Naive thymus-derived CD8-positive, alpha-beta T cell (primary cell): ENCODE measurements at regions not wholly inside any gene's neighbourhood (a gene's known extent, or its start where the extent isn't known, plus 50 kb on each side); places are given as distances from the start of the nearest gene placed in this dataset.
"Not testable (repeated sequence)": the region's sequence is repeated elsewhere in the genome, so short reads cannot be mapped to it uniquely, and the experiment has no call there.

ENCODE experiments used
- ATAC-seq, 2 donors: fragments of 150-1000 bp; cut with Tn5 transposase in 1 of 2; sonication (Bioruptor Pico), chemical (Tn5 transposase) in 1 of 2; 1 replicate in 1 of 2; 2 replicates in 1 of 2; pipeline ENCODE4 v1.10.0; 2021; ENCODE audit warnings: mild to moderate bottlenecking in 2 of 2, moderate library complexity in 2 of 2
- POLR2A ChIA-PET: fragments of 350-600 bp; sonication (Branson Sonifier 250); formaldehyde crosslinking; loops from one replicate; lab custom pipeline; 2021; ENCODE audit warnings: antibody characterized with exemption; lab: Charles Lee
- DNase-seq, 10 donors: peaks; one replicate each; pipeline versions ENCODE4 v3.0.0 to v3.0.0-alpha.2; 2020 to 2022
- H3K27ac Mint-ChIP-seq, 10 donors: one replicate each; pipeline ENCODE4 v1.8.0; 2020 to 2022; ENCODE audit warnings: mild to moderate bottlenecking in 10 of 10, mixed read lengths in 10 of 10, moderate library complexity in 4 of 10, inconsistent platforms in 1 of 10
- H3K27me3 Mint-ChIP-seq, 5 donors: one replicate each; pipeline ENCODE4 v1.8.0; 2021 to 2022; ENCODE audit warnings: mixed read lengths in 5 of 5
- H3K36me3 Mint-ChIP-seq, 3 donors: one replicate each; pipeline ENCODE4 v1.8.0; 2020 to 2022; ENCODE audit warnings: mixed read lengths in 3 of 3, mild to moderate bottlenecking in 2 of 3, inconsistent platforms in 1 of 3
- H3K4me1 Mint-ChIP-seq, 4 donors: one replicate each; pipeline ENCODE4 v1.8.0; 2021 to 2022; ENCODE audit warnings: mixed read lengths in 4 of 4
- H3K4me3 Mint-ChIP-seq, 10 donors: one replicate each; pipeline ENCODE4 v1.8.0; 2020 to 2022; ENCODE audit warnings: mild to moderate bottlenecking in 10 of 10, mixed read lengths in 10 of 10, moderate library complexity in 6 of 10, inconsistent platforms in 1 of 10
- H3K9me3 Mint-ChIP-seq, 9 donors: one replicate each; pipeline ENCODE4 v1.8.0; 2020 to 2022; ENCODE audit warnings: mixed read lengths in 9 of 9, mild to moderate bottlenecking in 3 of 9, inconsistent platforms in 1 of 9, moderate library complexity in 1 of 9

DNA sequence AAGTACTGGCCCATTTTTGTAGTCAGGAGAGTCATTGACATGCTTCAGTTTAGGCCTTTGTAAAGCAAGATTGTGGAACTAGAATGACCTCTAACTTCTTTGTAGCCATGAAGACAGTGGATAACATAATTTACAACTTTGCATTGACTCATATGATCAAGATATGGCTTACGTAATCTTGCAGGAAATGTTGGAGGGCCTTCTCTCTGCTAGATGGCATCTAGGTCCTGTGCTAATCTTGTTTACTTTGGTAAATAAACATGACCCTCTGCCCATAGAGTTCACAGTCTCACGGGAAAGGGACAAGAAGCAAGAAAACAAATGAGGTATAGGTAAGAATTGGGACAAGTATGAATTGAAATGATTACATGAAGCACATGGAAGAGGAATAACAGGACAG, 355.2 kb upstream of the ARID1B start:
- Mint-ChIP-seq H3K36me3 (no peaks in the 10 kb centered on the region), H3K4me3 (peak overlapping the region in 3 of 10 donors; percentile 25 to 57 (median 31)), H3K27me3 (no peaks in the 10 kb centered on the region), H3K9me3 (peaks cover 0 to 2% (median 0%) of the 10 kb centered on the region in 9 donors), H3K4me1 (peaks cover 31 to 36% (median 33%) of the 10 kb centered on the region in 4 donors), H3K27ac (peak overlapping the region in 6 of 10 donors; percentile 0 to 65 (median 33))
- DNase-seq, result no peak
- POLR2A ChIA-PET, result no interaction called here
- no peak for ATAC-seq

DNA sequence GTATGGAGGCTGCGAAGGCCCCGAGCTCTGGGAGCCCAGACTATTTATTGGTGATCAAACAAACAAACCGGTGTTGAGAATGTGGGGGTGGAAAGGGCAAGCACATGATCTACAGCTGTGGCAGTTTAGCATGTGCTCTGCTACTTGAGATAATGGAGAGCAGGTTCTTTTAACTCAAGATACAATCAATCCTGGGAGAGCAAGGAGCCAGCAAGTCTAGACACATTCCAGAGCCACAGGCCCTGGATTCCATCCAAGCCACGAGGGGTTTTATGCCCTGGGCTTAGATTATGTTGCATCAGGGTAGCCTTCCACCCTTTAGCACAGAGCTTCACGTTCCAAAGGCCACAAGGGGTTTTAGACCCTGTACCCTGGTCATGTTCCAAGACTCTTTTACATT, 355.9 kb upstream of the ARID1B start:
- H3K9me3 Mint-ChIP-seq, H3K27me3 Mint-ChIP-seq, ATAC-seq, H3K36me3 Mint-ChIP-seq, DNase-seq, H3K4me3 Mint-ChIP-seq, POLR2A ChIA-PET: not testable (repeated sequence)
- Mint-ChIP-seq H3K4me1 (peaks cover 31 to 36% (median 33%) of the 10 kb centered on the region in 4 donors), H3K27ac (peak overlapping the region in 3 of 10 donors; percentile 15 to 81 (median 43))

DNA sequence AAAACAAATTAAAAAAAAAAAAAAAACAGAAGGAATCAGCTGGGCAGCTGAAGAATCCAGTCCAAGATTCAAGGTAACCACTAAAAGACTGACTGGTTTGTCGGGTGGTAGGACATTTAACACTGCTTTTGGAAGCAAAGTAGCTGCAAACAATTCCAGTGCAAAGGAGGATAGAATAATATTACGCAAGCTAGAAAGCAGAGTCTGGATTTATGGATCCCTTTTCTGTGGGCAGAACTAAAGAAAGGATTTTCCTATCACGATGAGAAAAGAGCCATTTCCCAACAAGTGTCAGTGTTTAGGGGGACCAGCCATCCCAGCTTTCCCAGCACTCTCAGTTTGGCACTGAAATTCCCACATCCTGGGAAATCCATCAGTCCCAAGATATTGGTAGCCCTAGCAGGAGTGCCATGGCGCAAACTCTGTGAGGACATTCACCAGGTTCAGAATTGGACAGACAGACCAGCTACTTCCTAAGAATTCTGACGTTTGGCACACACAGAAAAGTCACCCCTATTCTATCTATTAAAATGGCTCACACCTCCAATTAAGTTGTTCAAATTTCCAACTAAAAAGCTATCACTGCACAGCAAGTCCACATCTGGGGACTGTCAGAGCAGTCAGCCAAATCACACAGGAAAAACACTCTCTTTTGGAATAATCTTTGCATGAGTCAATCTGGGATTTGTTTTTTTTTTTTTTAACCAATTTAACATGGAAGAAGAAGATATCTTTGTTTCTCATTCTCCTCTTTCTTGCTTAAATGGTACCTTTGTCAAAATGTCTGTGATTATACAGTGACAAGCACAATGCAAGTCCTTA, 356.8 kb upstream of the ARID1B start:
- POLR2A ChIA-PET, result no interaction called here

DNA sequence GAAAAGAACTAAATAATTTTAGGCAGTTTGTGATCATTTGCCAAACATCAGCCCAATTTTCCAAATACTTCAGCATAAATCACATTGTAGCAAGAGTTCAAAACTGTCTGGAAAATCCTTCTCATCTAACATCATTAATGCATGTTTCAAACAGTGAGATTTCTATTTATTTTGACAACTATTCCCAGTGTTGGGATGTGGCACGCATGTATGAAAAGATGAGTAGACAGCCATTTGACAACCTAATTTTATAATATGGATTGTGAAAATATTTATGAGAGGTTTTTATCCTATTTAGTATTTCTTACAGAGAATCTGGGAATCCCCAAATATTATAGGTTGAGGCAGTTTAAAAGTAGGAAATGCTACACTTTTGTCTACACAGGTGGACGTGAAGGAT, 357.6 kb upstream of the ARID1B start:
- no peak for ATAC-seq

More for the DNA sequence above, 356.8 kb upstream of the ARID1B start:
- DNase-seq (no peak), ATAC-seq (no peak)
- Mint-ChIP-seq H3K4me3 (no peak overlapping the region), H3K36me3 (no peaks in the 10 kb centered on the region), H3K9me3 (peaks cover 0 to 2% (median 0%) of the 10 kb centered on the region in 9 donors), H3K27me3 (no peaks in the 10 kb centered on the region), H3K27ac (peak overlapping the region in 1 of 10 donors; percentile 15), H3K4me1 (peaks cover 31 to 34% (median 33%) of the 10 kb centered on the region in 4 donors)

DNA sequence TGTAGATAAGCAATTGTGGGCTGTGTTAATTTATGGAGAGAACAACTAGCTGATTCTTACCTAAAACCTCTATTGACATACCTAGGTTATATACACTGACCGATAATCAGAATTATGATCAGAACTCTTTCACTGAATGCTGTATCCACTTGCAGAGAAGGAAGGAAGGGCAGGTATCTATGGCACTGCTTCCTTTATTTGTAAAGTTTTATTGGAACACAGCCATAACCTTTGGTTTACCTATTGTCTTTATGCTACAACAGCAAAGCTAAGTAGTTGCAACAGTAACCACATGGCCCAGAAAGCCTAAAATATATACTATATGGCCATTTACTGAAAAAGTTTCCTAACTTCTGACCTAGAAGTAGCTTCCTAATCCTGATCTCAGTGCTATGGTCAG, 358.9 kb upstream of the ARID1B start:
- ATAC-seq (no peak), DNase-seq (no peak)
- peaks cover 0 to 2% (median 0%) of the 10 kb centered on the region in 9 donors for H3K9me3 Mint-ChIP-seq
- peaks cover 13 to 14% (median 13%) of the 10 kb centered on the region in 4 donors for H3K4me1 Mint-ChIP-seq
- no peak overlapping the region for H3K27ac Mint-ChIP-seq
- no peak overlapping the region for H3K4me3 Mint-ChIP-seq
- no peaks in the 10 kb centered on the region for H3K36me3 Mint-ChIP-seq
- H3K27me3 Mint-ChIP-seq, result no peaks in the 10 kb centered on the region
- POLR2A ChIA-PET, result interaction anchor here (1.0 kb wide), 1 partner anchor 9 kb away, joined by 3 read pairs; no protein-coding TSS in a partner anchor

More for the DNA sequence above, 357.6 kb upstream of the ARID1B start:
- Mint-ChIP-seq H3K36me3 (no peaks in the 10 kb centered on the region), H3K27ac (no peak overlapping the region), H3K4me1 (peaks cover 25 to 27% (median 26%) of the 10 kb centered on the region in 4 donors), H3K27me3 (no peaks in the 10 kb centered on the region), H3K9me3 (peaks cover 0 to 2% (median 0%) of the 10 kb centered on the region in 9 donors), H3K4me3 (no peak overlapping the region)
- POLR2A ChIA-PET, result no interaction called here
- DNase-seq, result no peak

DNA sequence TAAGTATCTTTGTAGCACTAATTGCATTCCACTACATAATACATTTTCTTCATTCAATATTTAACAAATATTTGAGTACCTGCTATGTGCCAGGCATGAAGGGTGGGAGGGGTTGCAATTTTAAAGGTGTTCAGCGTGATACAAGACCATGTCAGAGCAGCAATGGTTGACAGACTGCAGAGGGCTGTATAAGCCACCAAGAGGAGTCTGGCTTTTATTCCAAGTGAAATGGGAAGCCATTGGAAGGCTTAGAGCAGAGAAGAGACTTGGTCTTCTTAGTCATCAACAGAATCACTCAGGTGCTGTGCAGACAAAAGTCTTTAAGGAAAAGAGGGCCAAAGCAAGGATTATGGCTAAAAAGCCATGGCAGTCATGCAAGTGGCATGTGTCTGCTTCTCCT, 360.8 kb upstream of the ARID1B start:
- POLR2A ChIA-PET, result interaction anchor here (0.6 kb wide), 1 partner anchor 571 kb away, joined by 3 read pairs; no protein-coding TSS in a partner anchor
- Mint-ChIP-seq H3K4me3 (no peak overlapping the region), H3K27me3 (no peaks in the 10 kb centered on the region), H3K4me1 (no peaks in the 10 kb centered on the region), H3K36me3 (peaks cover 0 to 9% (median 0%) of the 10 kb centered on the region in 3 donors), H3K27ac (no peak overlapping the region), H3K9me3 (peaks cover 0 to 6% (median 0%) of the 10 kb centered on the region in 9 donors)
- ATAC-seq (no peak), DNase-seq (no peak)

DNA sequence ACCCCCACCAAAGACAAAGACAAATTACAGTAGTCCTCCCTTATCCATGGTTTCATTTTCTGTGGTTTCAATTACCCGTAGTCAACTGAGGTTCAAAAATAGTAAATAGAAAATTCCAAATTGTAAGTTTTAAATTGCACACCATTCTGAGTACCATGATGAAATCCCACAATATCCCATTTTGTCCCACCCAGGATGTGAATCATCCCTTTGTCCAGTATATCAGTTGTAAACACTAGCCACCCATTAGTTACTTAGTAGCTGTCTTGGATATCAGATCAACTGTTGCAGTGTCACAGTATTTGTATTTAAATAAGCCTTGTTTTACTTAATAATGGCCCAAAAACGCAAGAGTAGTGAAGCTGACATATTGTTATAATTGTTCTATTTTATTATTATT, 364.0 kb upstream of the ARID1B start:
- no peak for ATAC-seq
- no peak for DNase-seq
- no peaks in the 10 kb centered on the region for H3K4me1 Mint-ChIP-seq
- POLR2A ChIA-PET, result no interaction called here
- H3K36me3 Mint-ChIP-seq, result peaks cover 0 to 9% (median 0%) of the 10 kb centered on the region in 3 donors
- peaks cover 0 to 6% (median 0%) of the 10 kb centered on the region in 9 donors for H3K9me3 Mint-ChIP-seq
- H3K27me3 Mint-ChIP-seq, result peaks cover 0 to 2% (median 0%) of the 10 kb centered on the region in 5 donors
- H3K27ac Mint-ChIP-seq, result no peak overlapping the region
- H3K4me3 Mint-ChIP-seq, result no peak overlapping the region

DNA sequence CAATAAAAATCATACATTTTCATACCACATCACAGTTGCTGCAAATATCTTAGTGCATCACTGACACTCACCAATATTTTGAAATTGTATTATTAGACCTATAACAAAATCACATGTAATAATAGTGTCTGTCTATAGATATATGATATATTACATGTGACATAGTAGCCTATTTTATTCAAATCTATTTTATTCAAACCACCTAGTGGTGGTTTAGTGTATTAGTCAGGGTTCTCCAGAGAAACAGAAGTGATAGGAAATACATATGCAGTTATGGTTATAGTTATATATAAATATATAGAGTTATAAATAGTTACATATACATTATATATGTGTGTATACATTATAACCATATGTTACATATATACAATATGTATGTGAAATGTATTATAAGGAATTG, 366.5 kb upstream of the ARID1B start:
- DNase-seq (no peak), ATAC-seq (no peak)
- Mint-ChIP-seq H3K27ac (peak overlapping the region in 1 of 10 donors; percentile 60), H3K9me3 (peaks cover 0 to 6% (median 0%) of the 10 kb centered on the region in 9 donors), H3K4me1 (no peaks in the 10 kb centered on the region), H3K4me3 (no peak overlapping the region), H3K27me3 (peaks cover 0 to 2% (median 0%) of the 10 kb centered on the region in 5 donors), H3K36me3 (peaks cover 0 to 9% (median 0%) of the 10 kb centered on the region in 3 donors)
- POLR2A ChIA-PET, result no interaction called here

DNA sequence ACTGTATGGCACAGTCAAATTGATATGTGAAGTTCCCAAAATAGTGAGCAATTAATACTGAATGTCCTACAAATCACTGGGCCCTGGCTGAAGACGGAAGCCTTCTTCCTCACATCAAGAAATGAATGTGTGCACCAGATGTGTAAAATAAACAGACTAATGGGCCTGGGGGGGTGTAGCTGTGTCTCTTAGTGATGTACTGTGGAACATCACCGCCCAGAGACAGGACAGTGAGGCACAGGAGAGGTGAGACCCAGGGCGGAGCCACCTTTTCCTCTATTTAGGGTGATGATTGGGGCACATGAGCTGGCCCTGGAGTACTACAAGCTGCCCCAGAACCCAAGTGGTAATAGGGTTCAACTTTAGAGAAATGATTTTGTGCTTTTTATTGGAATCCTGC, 368.5 kb upstream of the ARID1B start:
- no peak for ATAC-seq

DNA sequence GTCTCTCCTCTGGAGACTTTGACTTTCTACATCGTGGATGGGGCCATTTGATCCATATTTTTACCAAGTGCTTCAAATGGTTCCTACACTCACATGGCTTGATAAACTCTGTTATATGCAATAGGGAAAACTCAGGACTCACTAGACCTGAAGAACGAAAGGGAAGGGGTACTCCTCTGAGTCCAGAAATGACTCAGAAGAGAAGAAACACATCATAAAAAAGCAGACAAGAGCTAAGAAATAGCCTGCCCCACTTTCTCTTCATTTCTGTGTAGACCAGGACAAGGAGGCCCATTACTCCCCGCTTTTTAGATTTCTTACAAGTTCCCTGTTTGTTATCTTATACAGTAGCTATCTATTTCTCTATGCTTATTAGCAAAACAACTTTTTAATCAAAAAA, 369.8 kb upstream of the ARID1B start:
- Mint-ChIP-seq H3K36me3 (peaks cover 0 to 11% (median 0%) of the 10 kb centered on the region in 3 donors), H3K27me3 (peaks cover 0 to 2% (median 0%) of the 10 kb centered on the region in 5 donors)

More for the DNA sequence above, 368.5 kb upstream of the ARID1B start:
- Mint-ChIP-seq H3K36me3 (peaks cover 0 to 9% (median 0%) of the 10 kb centered on the region in 3 donors), H3K4me1 (peaks cover 0 to under 1% (median 0%) of the 10 kb centered on the region in 4 donors), H3K4me3 (no peak overlapping the region), H3K27ac (peak overlapping the region in 1 of 10 donors; percentile 44), H3K27me3 (peaks cover 0 to 2% (median 0%) of the 10 kb centered on the region in 5 donors), H3K9me3 (peaks cover 0 to 6% (median 0%) of the 10 kb centered on the region in 9 donors)
- POLR2A ChIA-PET, result no interaction called here
- DNase-seq, result no peak

DNA sequence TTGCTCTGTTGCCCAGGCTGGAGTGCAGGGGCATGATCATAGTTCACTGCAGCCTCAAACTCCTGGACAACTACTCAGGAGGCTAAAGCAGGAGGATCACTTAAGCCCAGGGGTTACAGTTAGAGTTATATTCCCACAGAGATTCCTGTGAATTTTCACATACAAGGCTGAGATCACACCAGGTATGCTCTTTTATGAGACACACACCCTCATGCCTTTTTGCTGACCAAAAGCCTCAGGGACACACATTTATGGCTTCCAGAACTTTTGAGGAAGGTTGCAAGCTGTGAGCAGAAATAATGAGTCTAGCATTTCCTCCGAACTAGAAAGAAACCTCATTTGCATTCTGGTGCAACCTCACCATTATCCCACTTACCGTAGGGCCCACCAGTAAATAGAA, 370.5 kb upstream of the ARID1B start:
- H3K4me1 Mint-ChIP-seq, result peaks cover 0 to 2% (median 0%) of the 10 kb centered on the region in 4 donors
- DNase-seq, result no peak

More for the DNA sequence above, 369.8 kb upstream of the ARID1B start:
- Mint-ChIP-seq H3K4me1 (peaks cover 0 to 2% (median 0%) of the 10 kb centered on the region in 4 donors), H3K27ac (peak overlapping the region in 1 of 10 donors; percentile 35), H3K9me3 (peaks cover 0 to 6% (median 0%) of the 10 kb centered on the region in 9 donors), H3K4me3 (no peak overlapping the region)
- POLR2A ChIA-PET, result no interaction called here
- DNase-seq, result no peak
- no peak for ATAC-seq

DNA sequence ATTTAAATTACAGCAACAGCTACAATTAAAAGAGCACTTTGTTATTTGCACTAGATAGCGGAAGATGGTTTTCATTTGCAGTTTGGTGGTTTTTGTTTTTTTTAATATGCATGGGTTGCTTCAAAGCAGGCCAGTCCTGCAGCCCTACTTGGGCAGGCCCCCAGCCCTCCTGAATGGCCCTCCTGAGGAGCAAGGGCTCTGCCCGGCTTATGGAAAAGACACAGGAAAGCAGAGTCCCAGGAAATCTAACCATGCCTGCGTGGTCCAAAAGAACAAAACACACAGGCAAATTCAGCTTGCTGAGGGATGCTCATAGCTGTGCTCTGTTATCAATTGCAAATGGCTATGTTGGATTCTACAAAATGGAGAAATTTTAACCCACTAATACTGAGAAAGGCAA, 371.1 kb upstream of the ARID1B start:
- Mint-ChIP-seq H3K4me3 (no peak overlapping the region), H3K4me1 (peaks cover 0 to 2% (median 0%) of the 10 kb centered on the region in 4 donors), H3K36me3 (peaks cover 0 to 3% (median 0%) of the 10 kb centered on the region in 3 donors), H3K27me3 (peaks cover 0 to 2% (median 0%) of the 10 kb centered on the region in 5 donors), H3K9me3 (no peaks in the 10 kb centered on the region), H3K27ac (no peak overlapping the region)
- DNase-seq (no peak), ATAC-seq (no peak)
- POLR2A ChIA-PET, result no interaction called here

More for the DNA sequence above, 370.5 kb upstream of the ARID1B start:
- Mint-ChIP-seq H3K4me3 (no peak overlapping the region), H3K27me3 (peaks cover 0 to 2% (median 0%) of the 10 kb centered on the region in 5 donors), H3K27ac (no peak overlapping the region), H3K36me3 (peaks cover 0 to 5% (median 0%) of the 10 kb centered on the region in 3 donors), H3K9me3 (no peaks in the 10 kb centered on the region)
- no peak for ATAC-seq
- POLR2A ChIA-PET, result no interaction called here

DNA sequence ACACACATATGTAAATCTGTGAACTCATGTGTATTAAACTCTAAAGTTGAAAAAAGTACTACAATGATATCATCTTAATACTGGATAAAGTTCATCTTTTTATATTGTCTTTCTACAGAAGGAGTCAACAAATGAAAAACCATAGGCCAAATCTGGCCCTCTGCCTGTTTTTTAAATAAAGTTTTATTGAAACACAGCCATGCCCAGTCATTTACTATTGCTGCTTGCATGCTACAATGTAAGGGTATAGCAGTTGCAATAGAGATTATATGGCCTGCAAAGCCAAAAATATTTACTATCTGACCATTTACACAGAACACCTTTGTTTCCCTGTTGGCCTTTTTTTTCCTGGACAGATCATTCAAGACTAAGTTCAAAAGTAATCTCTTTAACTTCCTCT, 374.6 kb upstream of the ARID1B start:
- Mint-ChIP-seq H3K36me3 (peaks cover 0 to 3% (median 0%) of the 10 kb centered on the region in 3 donors), H3K4me1 (peaks cover 6 to 16% (median 14%) of the 10 kb centered on the region in 4 donors), H3K27ac (no peak overlapping the region), H3K9me3 (no peaks in the 10 kb centered on the region), H3K27me3 (no peaks in the 10 kb centered on the region), H3K4me3 (no peak overlapping the region)
- POLR2A ChIA-PET, result no interaction called here
- ATAC-seq (no peak), DNase-seq (no peak)
